K562 (cell line): ENCODE measurements at regions not wholly inside any gene's neighbourhood (a gene's known extent, or its start where the extent isn't known, plus 50 kb on each side); places are given as distances from the start of the nearest gene placed in this dataset.
"Not testable (repeated sequence)": the region's sequence is repeated elsewhere in the genome, so short reads cannot be mapped to it uniquely, and the experiment has no call there.

Experiments
- ATAC-seq: fragments of 200-7000 bp; cut with Tn5 transposase; 3 replicates; pipeline ENCODE4 v1.9.1; 2020; ENCODE audit warnings: moderate library complexity
- BruUV-seq: library from RNA; stranded (reverse); fragments of 400-500 nt; replicated peaks from 2 replicates; lab custom pipeline; 2021; lab: Mats Ljungman, UMichigan
- CTCF ChIA-PET: fragments of 300-600 bp; formaldehyde crosslinking; extraction: SDS; loops from one replicate; lab custom pipeline; 2021; ENCODE audit warnings: low intra/inter-chr PET ratio; lab: Yijun Ruan, JAX
- POLR2A ChIA-PET: fragments of 300-600, 350-650 bp; sonication (Branson Sonifier 250); formaldehyde crosslinking; extraction: SDS; loops from one replicate; lab custom pipeline; 2021; ENCODE audit warnings: antibody characterized with exemption, inconsistent platforms; lab: Yijun Ruan, JAX
- DNase-seq, 4 experiments: peaks; one replicate each; pipeline versions ENCODE4 v3.0.0 to v3.0.0-alpha.2; 2011 to 2018; ENCODE audit warnings: low spot score in 3 of 4, mixed read lengths in 3 of 4; ENCODE audit errors: extremely low read depth in 1 of 4
- FAIRE-seq: peaks from 2 replicates; lab custom pipeline; 2011; peaks lifted over from hg19 to GRCh38; lab: Jason Lieb, UNC
- H2AFZ ChIP-seq: 2 replicates; pipeline ENCODE4 v1.6.0; 2011; ENCODE audit warnings: low read depth, low read length, control low read depth, inconsistent platforms
- H3K27ac ChIP-seq: fragments of 200-600 bp; 3 replicates; pipeline ENCODE4 v1.8.0; 2011; ENCODE audit warnings: low read depth, mild to moderate bottlenecking, control low read depth, inconsistent platforms, low read length, moderate library complexity, mixed read lengths; ENCODE audit errors: extremely low read depth
- H3K27me3 ChIP-seq, 2 experiments: fragments of 300-600 bp in 1 of 2; 2 replicates in 1 of 2; 3 replicates in 1 of 2; pipeline versions ENCODE4 v1.6.0 to v1.8.0; 2011; ENCODE audit warnings: inconsistent platforms in 2 of 2, low read length in 2 of 2, mild to moderate bottlenecking in 1 of 2, mixed read lengths in 1 of 2, moderate library complexity in 1 of 2; ENCODE audit not compliant: control insufficient read depth in 2 of 2, insufficient read depth in 2 of 2
- H3K36me3 ChIP-seq: fragments of 300-600 bp; 3 replicates; pipeline ENCODE4 v1.8.0; 2011; ENCODE audit warnings: mild to moderate bottlenecking, low read length, inconsistent platforms; ENCODE audit not compliant: control insufficient read depth, insufficient read depth
- H3K4me1 ChIP-seq, 2 experiments: fragments of 200-600 bp in 1 of 2; replicated peaks in 1 of 2; 2 replicates in 1 of 2; 3 replicates in 1 of 2; pipeline versions ENCODE4 v1.5.1 to v1.8.0; 2011; ENCODE audit warnings: inconsistent platforms in 2 of 2, low read length in 2 of 2, mild to moderate bottlenecking in 1 of 2, mixed read lengths in 1 of 2, moderate library complexity in 1 of 2; ENCODE audit not compliant: control insufficient read depth in 2 of 2, insufficient read depth in 2 of 2
- H3K4me2 ChIP-seq: 2 replicates; pipeline ENCODE4 v1.6.1; 2011; ENCODE audit warnings: low read length, control low read depth, inconsistent platforms, mixed read lengths; ENCODE audit not compliant: insufficient read depth
- H3K4me3 ChIP-seq: fragments of 200-600 bp; sonication (generic), shearing (Covaris generic); 2 replicates; pipeline ENCODE4 v1.5.1; 2016; ENCODE audit warnings: control low read depth, inconsistent platforms
- H3K79me2 ChIP-seq: fragments of 200-600 bp; 3 replicates; pipeline ENCODE4 v1.8.0; 2011; ENCODE audit warnings: low read length, inconsistent platforms; ENCODE audit not compliant: control insufficient read depth, insufficient read depth
- H3K9ac ChIP-seq, 2 experiments: 2 replicates each; pipeline versions ENCODE4 v1.6.0 to v1.6.1; 2011; ENCODE audit warnings: low read depth in 2 of 2, low read length in 2 of 2, control low read depth in 1 of 2, inconsistent platforms in 1 of 2, mild to moderate bottlenecking in 1 of 2, mixed read lengths in 1 of 2; ENCODE audit not compliant: insufficient read depth in 1 of 2
- H3K9me1 ChIP-seq: one replicate; pipeline ENCODE4 v1.6.0; 2011; ENCODE audit warnings: inconsistent platforms, mild to moderate bottlenecking, low read length, moderate library complexity; ENCODE audit not compliant: control insufficient read depth, insufficient read depth
- H3K9me3 ChIP-seq: replicated peaks from 2 replicates; pipeline ENCODE4 v1.5.1; 2011; ENCODE audit warnings: low read depth, low read length, inconsistent platforms; ENCODE audit not compliant: control insufficient read depth, insufficient read depth
- H4K20me1 ChIP-seq: replicated peaks from 2 replicates; pipeline ENCODE4 v1.6.1; 2011; ENCODE audit warnings: low read length, inconsistent platforms, mixed read lengths; ENCODE audit not compliant: control insufficient read depth, insufficient read depth
- CCNT2 ChIP-seq: IDR thresholded peaks from 2 replicates; pipeline ENCODE4 v1.6.1; 2011; ENCODE audit warnings: borderline replicate concordance, low read depth, mild to moderate bottlenecking, moderate library complexity, mixed read lengths, low read length; ENCODE audit not compliant: insufficient read length; ENCODE audit errors: extremely low read depth
- NR2C1 ChIP-seq, 2 experiments: fragments of 450-650 bp; IDR thresholded peaks; 2 replicates each; pipeline ENCODE4 v1.6.1; 2017; ENCODE audit warnings: mild to moderate bottlenecking in 2 of 2, antibody characterized with exemption in 1 of 2, inconsistent platforms in 1 of 2, missing compliant biosample characterization in 1 of 2, missing genetic modification characterization in 1 of 2
- WGBS: fragments of 100-300 bp; shearing (Covaris generic); methylation state at CpG from one replicate; pipeline ENCODE4 v1.1.6; 2016; ENCODE audit warnings: low coverage, mixed read lengths; ENCODE audit not compliant: insufficient coverage; ENCODE audit errors: missing lambda C conversion rate; 5-methylcytosine and 5-hydroxymethylcytosine counted together
- in situ Hi-C: fragments of 300-500 bp; cut with MboI; formaldehyde crosslinking; loops from 4 replicates; pipeline ENCODE4 v1.15.0; 2018; ENCODE audit warnings: inconsistent platforms, mixed read lengths
- intact Hi-C: fragments of 100-400 bp; cut with micrococcal nuclease; formaldehyde crosslinking; loops from 2 replicates; pipeline ENCODE4 v1.14.2; 2022

GRCh38 chr4:187396106-187396505, 599.5 kb upstream of the ZFP42 start (continued):
- TF ChIP-seq CCNT2: no peak

GRCh38 chr4:187408447-187408846, 587.1 kb upstream of the ZFP42 start:
- FAIRE-seq, POLR2A ChIA-PET, H3K79me2 ChIP-seq, H3K36me3 ChIP-seq, H3K9me1 ChIP-seq, CTCF ChIA-PET, H3K9ac ChIP-seq, H3K4me2 ChIP-seq, ATAC-seq, H3K27ac ChIP-seq, in situ Hi-C loops, BruUV-seq, H4K20me1 ChIP-seq, H3K9me3 ChIP-seq, H3K4me1 ChIP-seq, H2AFZ ChIP-seq, H3K27me3 ChIP-seq, intact Hi-C loops: not testable (repeated sequence)
- 5% methylated on average over 8 of the region's 10 CpGs for WGBS
- peak; percentile 73; the same call in 1 of the 2 replicates for TF ChIP-seq NR2C1 (IDR thresholded peaks at IDR 0.05)
- peak; percentile 77 for TF ChIP-seq NR2C1 (tag; IDR thresholded peaks at IDR 0.05)
- TF ChIP-seq, all 486 proteins: peak for 1; not testable (repeated sequence) for 485
- not testable (repeated sequence) for DNase-seq, H3K4me3 ChIP-seq
